ENCODE measurements at regions not wholly inside any gene's neighbourhood (a gene's known extent, or its start where the extent isn't known, plus 50 kb on each side); places are given as distances from the start of the nearest gene placed in this dataset.
"Not testable (repeated sequence)": the region's sequence is repeated elsewhere in the genome, so short reads cannot be mapped to it uniquely, and the experiment has no call there.

DNA sequence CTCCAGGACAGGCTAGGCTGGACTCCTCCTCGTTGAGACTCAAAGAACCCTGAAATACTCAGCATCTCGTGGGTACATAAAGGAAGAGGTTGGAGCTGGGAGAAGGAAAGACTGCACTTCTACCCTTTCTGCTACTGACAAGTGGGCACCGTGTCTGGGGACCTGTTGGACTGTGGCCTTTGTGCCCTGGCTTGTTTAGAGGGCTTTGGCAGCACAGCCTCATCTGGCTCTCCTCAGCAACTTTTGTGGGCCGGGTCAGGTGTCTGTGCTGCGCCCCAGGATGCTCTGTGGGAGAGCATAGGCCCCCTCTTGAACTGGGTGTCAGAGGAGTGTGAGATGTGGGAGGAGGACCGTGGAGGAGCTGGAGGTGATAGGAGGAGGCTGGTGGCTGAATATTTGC, 142.4 kb downstream of the FCRL5 start:
- DNase-seq (ENCODE audit: low read depth), result no peak

GRCh38 chr1:157407917-157408525, 144.3 kb downstream of the FCRL5 start:
- no peak for DNase-seq (ENCODE audit: low read depth)

DNA sequence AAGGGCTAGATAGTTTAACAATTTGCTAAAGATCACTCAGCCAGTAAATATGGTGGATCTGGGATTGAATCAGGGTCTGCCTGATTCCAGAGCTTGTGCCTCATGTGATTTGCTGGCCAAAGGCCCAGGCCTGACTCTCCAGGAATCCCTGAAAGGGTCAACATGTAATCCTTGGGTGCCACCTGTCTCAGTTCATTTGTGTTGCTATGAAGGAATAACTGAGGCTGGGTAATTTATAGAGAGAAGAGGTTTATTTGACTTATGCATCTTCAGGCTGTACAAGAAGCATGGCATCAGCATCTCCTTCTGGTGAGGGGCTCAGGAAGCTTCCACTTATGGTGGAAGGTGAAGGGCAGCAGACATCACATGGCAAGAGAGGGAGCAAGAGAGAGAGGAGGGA, 144.9 kb downstream of the FCRL5 start:
- DNase-seq (ENCODE audit: low read depth), result no peak

DNA sequence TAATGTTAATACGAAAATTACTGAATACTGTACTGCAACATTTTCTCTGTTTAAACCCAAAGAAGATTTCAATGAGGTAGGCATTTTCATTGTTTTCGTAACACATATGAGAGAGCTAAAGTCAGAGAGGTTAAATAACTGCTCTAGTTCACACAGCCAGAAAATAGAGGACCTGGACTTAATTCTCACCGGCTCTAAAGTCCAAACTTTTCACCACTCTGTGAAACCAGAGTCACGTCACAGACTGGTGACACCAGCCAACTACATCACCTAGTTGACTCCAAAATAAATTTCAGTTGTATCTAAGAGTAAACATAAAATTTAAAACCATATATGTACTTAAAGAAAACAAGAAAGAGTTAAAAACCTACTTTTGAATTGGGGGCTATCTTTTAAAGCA, 146.7 kb downstream of the FCRL5 start:
- no peak for DNase-seq (ENCODE audit: low read depth)

- no peak for DNase-seq (ENCODE audit: low read depth)
These were observed 147.7 kb downstream of the FCRL5 start for GRCh38 chr1:157404614-157405013.

GRCh38 chr1:157404063-157404501, 148.2 kb downstream of the FCRL5 start:
- DNase-seq (ENCODE audit: low read depth), result no peak

GRCh38 chr1:157403608-157404007, 148.7 kb downstream of the FCRL5 start:
- no peak for DNase-seq (ENCODE audit: low read depth)

GRCh38 chr1:157403203-157403602, 149.1 kb downstream of the FCRL5 start:
- no peak for DNase-seq (ENCODE audit: low read depth)

GRCh38 chr1:157400766-157401165, 151.5 kb downstream of the FCRL5 start:
- no peak for DNase-seq (ENCODE audit: low read depth)

GRCh38 chr1:157399984-157400382, 152.3 kb downstream of the FCRL5 start:
- no peak for DNase-seq (ENCODE audit: low read depth)

DNA sequence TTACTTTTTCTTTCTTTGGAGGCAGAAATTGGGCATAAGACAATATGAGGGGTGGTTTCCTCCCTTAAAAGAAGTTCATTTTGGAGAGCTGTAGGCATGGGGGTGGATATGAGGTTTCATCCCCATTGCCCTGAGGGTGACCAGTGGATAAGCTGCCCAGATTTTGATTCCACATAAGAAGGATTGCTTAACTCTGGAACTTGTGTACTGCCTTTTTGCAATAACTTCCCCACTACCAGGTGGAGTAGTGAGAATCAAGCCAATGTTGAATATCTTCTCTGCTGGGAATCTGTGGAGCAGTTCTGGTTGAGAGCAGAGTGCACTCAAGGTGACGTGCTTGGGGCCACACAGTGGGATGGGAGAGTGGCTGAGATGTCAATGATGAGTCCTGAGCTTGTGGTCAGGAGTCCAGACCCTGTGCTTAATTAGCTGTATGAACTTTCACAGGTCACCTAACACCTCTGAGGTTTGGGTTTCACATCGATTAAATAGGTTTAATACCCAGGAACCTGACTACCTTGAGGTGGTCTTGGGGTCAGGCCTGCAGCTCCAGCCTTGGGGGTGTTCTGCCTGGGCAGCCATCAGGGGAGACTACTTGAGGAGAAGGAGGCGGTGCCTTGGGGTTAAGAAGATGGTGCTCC, 152.9 kb downstream of the FCRL5 start:
- DNase-seq (ENCODE audit: low read depth), result no peak

- DNase-seq (ENCODE audit: low read depth), result peak; percentile 25
These were observed 161.7 kb downstream of the FCRL5 start for GRCh38 chr1:157390651-157391050.

GRCh38 chr1:157388057-157388456, 164.3 kb downstream of the FCRL5 start:
- DNase-seq (ENCODE audit: low read depth), result no peak

GRCh38 chr1:157384258-157384657, 168.1 kb downstream of the FCRL5 start:
- DNase-seq (ENCODE audit: low read depth), result no peak

DNA sequence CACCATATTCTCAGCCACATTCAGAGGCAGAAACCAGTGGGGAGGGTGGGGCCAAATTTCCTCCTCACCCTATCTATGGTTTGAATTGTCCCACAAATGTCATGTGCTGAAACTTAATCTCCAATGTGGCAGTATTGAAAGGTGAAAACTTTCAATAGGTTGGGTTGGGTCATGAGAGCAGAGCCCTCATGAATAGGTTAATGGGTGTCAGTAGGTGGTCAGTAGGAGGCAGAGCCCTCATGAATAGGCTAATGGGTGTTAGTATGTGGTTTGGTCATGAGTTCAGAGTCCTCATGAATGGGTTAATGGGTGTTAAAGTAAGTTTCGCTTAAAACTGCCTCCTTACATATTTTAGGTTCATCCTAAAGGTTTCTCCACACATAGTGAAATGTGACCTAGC, 170.0 kb downstream of the FCRL5 start:
- no peak for DNase-seq (ENCODE audit: low read depth)

- no peak for DNase-seq (ENCODE audit: low read depth)
These were observed 171.8 kb downstream of the FCRL5 start for GRCh38 chr1:157380523-157380922.

- DNase-seq (ENCODE audit: low read depth), result peak; percentile 13
These were observed 175.0 kb downstream of the FCRL5 start for GRCh38 chr1:157377280-157377713.

- no peak for DNase-seq (ENCODE audit: low read depth)
These were observed 175.6 kb downstream of the FCRL5 start for GRCh38 chr1:157376681-157377080.

DNA sequence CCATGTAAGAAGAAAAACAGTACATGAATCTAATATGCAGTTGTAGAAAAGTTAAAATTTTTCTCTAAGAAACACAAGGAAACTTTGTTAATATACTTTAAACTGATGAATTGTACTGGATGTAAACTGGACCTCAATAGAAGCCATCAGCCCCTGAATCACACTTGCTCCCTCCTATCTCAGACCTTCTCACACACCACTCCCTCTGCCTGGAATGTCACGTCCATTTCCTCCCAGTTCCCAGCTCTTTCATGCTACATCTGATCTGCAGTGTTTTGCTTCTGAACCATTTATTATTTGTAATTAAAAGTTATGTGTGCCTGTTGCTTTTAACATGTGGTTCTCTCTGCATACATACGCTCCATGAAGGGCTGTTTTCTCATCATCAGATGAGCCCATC, 180.0 kb downstream of the FCRL5 start:
- not testable (repeated sequence) for DNase-seq (ENCODE audit: low read depth)

GRCh38 chr1:157371826-157372225, 180.5 kb downstream of the FCRL5 start:
- no peak for DNase-seq (ENCODE audit: low read depth)

DNA sequence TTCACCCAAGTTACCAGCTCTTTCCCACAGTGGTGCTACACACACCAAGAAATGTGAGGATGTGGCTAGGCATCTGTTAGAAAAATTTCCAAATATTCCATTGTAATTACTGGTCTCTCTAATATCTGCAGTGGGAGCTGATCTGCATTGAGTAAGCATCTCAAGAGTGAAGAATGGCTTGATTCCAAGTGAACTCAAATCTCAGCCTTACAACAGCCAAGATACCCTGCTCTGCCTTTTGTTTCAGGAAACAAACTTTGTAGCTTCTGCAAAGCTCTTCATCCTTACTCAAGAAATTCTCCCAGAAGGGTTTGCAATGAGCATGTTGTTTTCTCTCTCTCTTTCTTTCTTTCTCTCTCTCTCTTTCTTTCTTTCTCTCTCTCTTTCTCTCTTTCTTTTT, 181.1 kb downstream of the FCRL5 start:
- DNase-seq (ENCODE audit: low read depth), result peak; percentile 13

DNA sequence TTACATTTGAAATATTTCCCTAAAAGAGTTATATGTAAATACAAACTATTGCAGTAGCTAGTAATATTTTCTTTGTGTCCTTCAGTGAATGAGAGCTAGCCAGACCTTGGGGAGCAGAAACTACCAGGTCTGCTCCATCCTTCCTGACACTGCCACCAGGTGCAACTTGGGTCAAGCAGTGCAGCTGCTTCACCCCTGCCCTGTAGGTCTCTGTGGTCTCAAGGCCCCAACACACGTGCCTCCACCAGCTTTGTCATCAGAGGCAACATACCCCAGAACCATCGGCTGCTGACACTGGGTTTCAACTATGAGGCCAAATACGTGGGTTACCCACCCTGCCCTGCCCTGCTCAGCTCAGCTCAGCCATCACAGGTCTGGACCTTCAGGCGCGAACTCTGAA, 181.6 kb downstream of the FCRL5 start:
- DNase-seq (ENCODE audit: low read depth), result no peak

DNA sequence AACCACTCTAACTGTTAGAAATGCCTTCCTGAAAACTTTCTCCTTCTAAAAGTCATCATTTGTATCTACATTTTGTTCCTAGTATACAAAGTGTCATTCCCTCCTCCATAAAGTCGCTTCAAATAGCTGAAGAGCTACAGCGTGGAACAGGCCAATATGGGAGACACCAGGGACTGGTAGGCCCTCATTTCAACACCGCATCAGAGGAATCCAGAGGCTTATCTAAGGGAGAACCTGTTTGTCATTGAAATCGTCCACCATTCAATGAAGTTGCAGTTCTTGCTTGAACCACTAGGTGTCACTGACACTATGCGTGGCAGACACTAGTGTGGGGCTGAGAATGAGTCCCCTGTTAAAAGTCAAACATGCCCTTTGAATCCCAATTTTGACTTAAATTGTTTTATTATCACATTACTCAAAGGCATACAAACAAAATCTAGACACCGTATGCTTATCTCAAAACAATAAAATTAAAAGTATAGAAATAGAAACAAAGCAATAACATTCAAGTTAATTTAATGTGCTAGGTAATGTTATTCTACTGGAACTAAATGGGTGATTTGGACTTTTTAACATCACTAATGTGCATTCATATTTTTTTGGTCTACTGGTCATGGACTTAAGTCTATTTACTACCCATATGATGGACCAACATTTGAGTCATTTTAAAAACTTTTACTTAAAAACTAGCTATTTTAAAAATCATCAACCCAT, 182.3 kb downstream of the FCRL5 start:
- peak; percentile 23 for DNase-seq (ENCODE audit: low read depth)
